ENCODE measurements at regions not wholly inside any gene's neighbourhood (a gene's known extent, or its start where the extent isn't known, plus 50 kb on each side); places are given as distances from the start of the nearest gene placed in this dataset.

- no peak for DNase-seq
- Histone ChIP-seq H3K27ac (no peak overlapping the region), H3K4me3 (no peak overlapping the region), H3K9me3 (no peaks in the 10 kb centered on the region), H3K36me3 (no peaks in the 10 kb centered on the region), H3K27me3 (no peaks in the 10 kb centered on the region), H3K4me1 (ENCODE audit: insufficient read depth) (peaks cover 11% of the 10 kb centered on the region)
- TF ChIP-seq EP300 (IDR thresholded peaks at IDR 0.05) (no peak), POLR2A (IDR thresholded peaks at IDR 0.05) (no peak), CTCF (IDR thresholded peaks at IDR 0.05) (no peak)
- intact Hi-C loops (cut with DNase I), result no loop called here
- 91 to 94% (median 92%) methylated on average over 3 of the region's 3 CpGs for WGBS, 3 donors
Observed at GRCh38 chr11:112652786-112653390, 308.3 kb upstream of the NCAM1 start.

- Histone ChIP-seq H3K27me3 (no peaks in the 10 kb centered on the region), H3K4me3 (no peak overlapping the region), H3K4me1 (ENCODE audit: insufficient read depth) (peaks cover 11% of the 10 kb centered on the region), H3K27ac (no peak overlapping the region), H3K36me3 (no peaks in the 10 kb centered on the region), H3K9me3 (no peaks in the 10 kb centered on the region)
- peak; percentile 74 to 86 (median 84) for DNase-seq
- 0 to 3% (median 2%) methylated on average over 2 of the region's 2 CpGs for WGBS, 3 donors
- intact Hi-C loops (cut with DNase I), result no loop called here
- no peak for TF ChIP-seq POLR2A (IDR thresholded peaks at IDR 0.05)
- no peak for TF ChIP-seq EP300 (IDR thresholded peaks at IDR 0.05)
- TF ChIP-seq CTCF (IDR thresholded peaks at IDR 0.05), result no peak
Observed at GRCh38 chr11:112655371-112655770, 305.8 kb upstream of the NCAM1 start.

GRCh38 chr11:112656772-112657428 is 304.3 kb upstream of the NCAM1 start:
- intact Hi-C loops (cut with DNase I), result no loop called here
- 85 to 96% (median 87%) methylated on average over 6 of the region's 6 CpGs for WGBS, 3 donors
- no peaks in the 10 kb centered on the region for H3K36me3 ChIP-seq
- no peak overlapping the region for H3K4me3 ChIP-seq
- no peaks in the 10 kb centered on the region for H3K9me3 ChIP-seq
- H3K27ac ChIP-seq, result no peak overlapping the region
- H3K27me3 ChIP-seq, result no peaks in the 10 kb centered on the region
- peaks cover 11% of the 10 kb centered on the region for H3K4me1 ChIP-seq (ENCODE audit: insufficient read depth)
- TF ChIP-seq POLR2A (IDR thresholded peaks at IDR 0.05) (no peak), EP300 (IDR thresholded peaks at IDR 0.05) (no peak), CTCF (IDR thresholded peaks at IDR 0.05) (no peak)
- no peak for DNase-seq

- no peaks in the 10 kb centered on the region for H3K9me3 ChIP-seq
- no peak for TF ChIP-seq POLR2A (IDR thresholded peaks at IDR 0.05)
- no peak for TF ChIP-seq EP300 (IDR thresholded peaks at IDR 0.05)
- no peak for TF ChIP-seq CTCF (IDR thresholded peaks at IDR 0.05)
- no peak overlapping the region for H3K27ac ChIP-seq
- peaks cover 11% of the 10 kb centered on the region for H3K4me1 ChIP-seq (ENCODE audit: insufficient read depth)
- intact Hi-C loops (cut with DNase I), result no loop called here
- no peak overlapping the region for H3K4me3 ChIP-seq
- H3K36me3 ChIP-seq, result no peaks in the 10 kb centered on the region
- no peaks in the 10 kb centered on the region for H3K27me3 ChIP-seq
- DNase-seq, result no peak
- 62 to 67% (median 65%) methylated on average over 3 of the region's 3 CpGs for whole genome bisulfite sequencing, 3 donors
Observed at GRCh38 chr11:112658431-112658878, 302.8 kb upstream of the NCAM1 start.

Measured in ovary (tissue), 7 donors.